ENCODE measurements at regions not wholly inside any gene's neighbourhood (a gene's known extent, or its start where the extent isn't known, plus 50 kb on each side); places are given as distances from the start of the nearest gene placed in this dataset.

- Histone ChIP-seq H2AFZ (ENCODE audit: control insufficient read depth, low read length) (no peak overlapping the region), H3K9ac (ENCODE audit: control insufficient read depth, extremely low read depth, insufficient read depth, low read length) (no peak overlapping the region), H3K9me3 (ENCODE audit: control insufficient read depth, low read depth, low read length) (no peaks in the 10 kb centered on the region), H3K36me3 (ENCODE audit: control insufficient read depth in 2 of 2, extremely low read depth in 1 of 2, insufficient read depth in 2 of 2, low read length in 2 of 2) (no peaks in the 10 kb centered on the region), H3K9me1 (ENCODE audit: control insufficient read depth, extremely low read depth, insufficient read depth, low read length) (no peaks in the 10 kb centered on the region), H3K27me3 (ENCODE audit: control insufficient read depth, extremely low read depth, insufficient read depth, low read length) (no peaks in the 10 kb centered on the region), H4K20me1 (ENCODE audit: control insufficient read depth, extremely low read depth, insufficient read depth, low read length) (no peaks in the 10 kb centered on the region), H3K4me3 (ENCODE audit: control insufficient read depth in 2 of 3, extremely low read depth in 1 of 3, insufficient read depth in 2 of 3, low read depth in 1 of 3, low read length in 3 of 3) (no peak overlapping the region), H3K79me2 (ENCODE audit: control insufficient read depth, insufficient read depth, low read length) (no peaks in the 10 kb centered on the region), H3K4me1 (ENCODE audit: control insufficient read depth, extremely low read depth, insufficient read depth, low read length) (no peaks in the 10 kb centered on the region), H3K27ac (ENCODE audit: control insufficient read depth, insufficient read depth, low read length) (no peak overlapping the region), H3K4me2 (ENCODE audit: control insufficient read depth, extremely low read depth, insufficient read depth, low read depth, low read length) (no peak overlapping the region)
- FAIRE-seq (no peak), DNase-seq (ENCODE audit: low read depth, low spot score) (no peak)
- TF ChIP-seq EZH2 (IDR thresholded peaks at IDR 0.05; ENCODE audit: low read length) = no peak
- no peak for TF ChIP-seq CTCF (optimal IDR thresholded peaks at IDR 0.05 in 1 of 3, IDR thresholded peaks at IDR 0.05 in 1 of 3, conservative IDR thresholded peaks at IDR 0.05 in 1 of 3; ENCODE audit: extremely low read depth in 1 of 3, insufficient read depth in 2 of 3, low read length in 3 of 3)
- dilution Hi-C loops (cut with MboI; ENCODE audit: extremely low pct_ligation_motif_present, low sequenced_read_pairs) = no loop called here
Measured at GRCh38 chr13:99812625-99813024, 158.9 kb downstream of the ZIC5 start.

GRCh38 chr13:99811067-99811700 lies 160.4 kb downstream of the ZIC5 start:
- Histone ChIP-seq H3K9ac (ENCODE audit: control insufficient read depth, extremely low read depth, insufficient read depth, low read length) (no peak overlapping the region), H2AFZ (ENCODE audit: control insufficient read depth, low read length) (no peak overlapping the region), H3K4me1 (ENCODE audit: control insufficient read depth, extremely low read depth, insufficient read depth, low read length) (no peaks in the 10 kb centered on the region), H3K9me3 (ENCODE audit: control insufficient read depth, low read depth, low read length) (no peaks in the 10 kb centered on the region), H3K4me3 (ENCODE audit: control insufficient read depth in 2 of 3, extremely low read depth in 1 of 3, insufficient read depth in 2 of 3, low read depth in 1 of 3, low read length in 3 of 3) (no peak overlapping the region), H3K36me3 (ENCODE audit: control insufficient read depth in 2 of 2, extremely low read depth in 1 of 2, insufficient read depth in 2 of 2, low read length in 2 of 2) (no peaks in the 10 kb centered on the region), H3K27me3 (ENCODE audit: control insufficient read depth, extremely low read depth, insufficient read depth, low read length) (no peaks in the 10 kb centered on the region), H3K4me2 (ENCODE audit: control insufficient read depth, extremely low read depth, insufficient read depth, low read depth, low read length) (no peak overlapping the region), H4K20me1 (ENCODE audit: control insufficient read depth, extremely low read depth, insufficient read depth, low read length) (no peaks in the 10 kb centered on the region), H3K79me2 (ENCODE audit: control insufficient read depth, insufficient read depth, low read length) (no peaks in the 10 kb centered on the region), H3K9me1 (ENCODE audit: control insufficient read depth, extremely low read depth, insufficient read depth, low read length) (no peaks in the 10 kb centered on the region), H3K27ac (ENCODE audit: control insufficient read depth, insufficient read depth, low read length) (no peak overlapping the region)
- FAIRE-seq (no peak), DNase-seq (ENCODE audit: low read depth, low spot score) (no peak)
- dilution Hi-C loops (cut with MboI; ENCODE audit: extremely low pct_ligation_motif_present, low sequenced_read_pairs) = no loop called here
- no peak for TF ChIP-seq CTCF (optimal IDR thresholded peaks at IDR 0.05 in 1 of 3, IDR thresholded peaks at IDR 0.05 in 1 of 3, conservative IDR thresholded peaks at IDR 0.05 in 1 of 3; ENCODE audit: extremely low read depth in 1 of 3, insufficient read depth in 2 of 3, low read length in 3 of 3)
- TF ChIP-seq EZH2 (IDR thresholded peaks at IDR 0.05; ENCODE audit: low read length) = no peak
